ENCODE measurements at regions not wholly inside any gene's neighbourhood (a gene's known extent, or its start where the extent isn't known, plus 50 kb on each side); places are given as distances from the start of the nearest gene placed in this dataset.

GRCh38 chr5:17805227-17805825 lies 171.1 kb downstream of the TAF11L14 start:
- Histone ChIP-seq H3K9me3 (no peaks in the 10 kb centered on the region), H3K27ac (no peak overlapping the region), H3K4me3 (no peak overlapping the region), H3K36me3 (no peaks in the 10 kb centered on the region), H3K27me3 (no peaks in the 10 kb centered on the region), H3K4me1 (no peaks in the 10 kb centered on the region)
- TF ChIP-seq CTCF (IDR thresholded peaks at IDR 0.05) (no peak), EP300 (IDR thresholded peaks at IDR 0.05) (no peak), POLR2AphosphoS5 (IDR thresholded peaks at IDR 0.05) (no peak), POLR2A (IDR thresholded peaks at IDR 0.05) (no peak)
- WGBS, 5 donors, result 68 to 83% (median 77%) methylated on average over 2 of the region's 2 CpGs
- peak in 1 of 2 donors; percentile 7 for DNase-seq
- intact Hi-C loops (cut with DNase I; ENCODE audit: low total_unique reads), result no loop called here

- intact Hi-C loops (cut with DNase I; ENCODE audit: low total_unique reads), result no loop called here
- no peak overlapping the region for H3K4me3 ChIP-seq
- no peaks in the 10 kb centered on the region for H3K4me1 ChIP-seq
- no peaks in the 10 kb centered on the region for H3K27me3 ChIP-seq
- TF ChIP-seq EP300 (IDR thresholded peaks at IDR 0.05), result no peak
- no peak for TF ChIP-seq POLR2AphosphoS5 (IDR thresholded peaks at IDR 0.05)
- TF ChIP-seq POLR2A (IDR thresholded peaks at IDR 0.05), result no peak
- TF ChIP-seq CTCF (IDR thresholded peaks at IDR 0.05), result no peak
- H3K27ac ChIP-seq, result no peak overlapping the region
- no peaks in the 10 kb centered on the region for H3K9me3 ChIP-seq
- 51 to 71% (median 61%) methylated on average over 5 of the region's 5 CpGs for whole genome bisulfite sequencing, 5 donors
- no peaks in the 10 kb centered on the region for H3K36me3 ChIP-seq
- DNase-seq, result no peak
These were observed 172.7 kb downstream of the TAF11L14 start for GRCh38 chr5:17806818-17807468.

DNA sequence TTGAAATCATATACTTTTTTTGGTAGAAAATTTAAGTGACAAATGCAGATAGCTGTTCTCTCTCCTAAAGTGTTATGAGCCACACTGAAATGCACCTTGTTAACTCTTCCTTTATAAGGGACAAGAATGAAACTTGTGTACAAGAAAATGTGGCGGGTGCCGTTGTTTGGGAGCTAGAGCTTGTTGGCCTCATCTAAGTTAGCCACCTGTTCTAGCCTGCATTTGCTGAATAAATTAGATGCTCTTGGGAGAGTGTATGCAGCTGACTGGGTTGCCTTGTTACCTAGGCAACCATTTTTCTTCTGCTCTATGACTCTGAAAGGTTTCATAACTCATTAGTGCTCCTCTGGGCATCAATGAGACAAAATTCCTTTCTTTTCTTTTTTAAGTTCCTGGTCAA lies 174.3 kb downstream of the TAF11L14 start:
- Histone ChIP-seq H3K27ac (no peak overlapping the region), H3K4me3 (no peak overlapping the region), H3K27me3 (no peaks in the 10 kb centered on the region), H3K9me3 (no peaks in the 10 kb centered on the region), H3K36me3 (no peaks in the 10 kb centered on the region), H3K4me1 (no peaks in the 10 kb centered on the region)
- TF ChIP-seq POLR2AphosphoS5 (IDR thresholded peaks at IDR 0.05) (no peak), CTCF (IDR thresholded peaks at IDR 0.05) (no peak), POLR2A (IDR thresholded peaks at IDR 0.05) (no peak), EP300 (IDR thresholded peaks at IDR 0.05) (no peak)
- WGBS, 5 donors, result 53 to 85% (median 83%) methylated on average over 2 of the region's 2 CpGs
- peak in 1 of 2 donors; percentile 20 for DNase-seq
- intact Hi-C loops (cut with DNase I; ENCODE audit: low total_unique reads), result no loop called here

DNA sequence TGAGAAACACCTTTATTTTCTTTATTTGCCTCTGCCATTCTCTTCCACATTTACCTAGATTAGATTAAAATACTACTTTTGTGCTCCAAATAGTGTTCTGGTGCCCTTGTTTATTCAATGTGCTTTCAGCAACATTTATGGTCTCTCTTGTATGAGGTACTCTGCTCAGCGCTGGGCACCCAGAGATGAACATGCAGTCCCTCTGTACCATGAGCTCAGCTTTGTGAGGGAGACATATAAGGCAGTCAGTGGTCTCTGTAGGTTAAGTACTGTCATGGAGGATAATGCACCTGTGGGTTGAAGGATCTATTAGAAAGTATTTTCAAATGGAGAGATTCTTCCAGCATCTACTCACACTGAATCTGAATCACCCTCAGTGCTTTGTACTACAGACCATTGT lies 176.5 kb downstream of the TAF11L14 start:
- DNase-seq, result no peak
- Histone ChIP-seq H3K9me3 (no peaks in the 10 kb centered on the region), H3K4me3 (no peak overlapping the region), H3K27me3 (no peaks in the 10 kb centered on the region), H3K36me3 (no peaks in the 10 kb centered on the region), H3K27ac (no peak overlapping the region), H3K4me1 (no peaks in the 10 kb centered on the region)
- intact Hi-C loops (cut with DNase I; ENCODE audit: low total_unique reads), result no loop called here
- 42 to 74% (median 65%) methylated on average over 1 of the region's 1 CpG for WGBS, 5 donors
- TF ChIP-seq EP300 (IDR thresholded peaks at IDR 0.05), result no peak
- no peak for TF ChIP-seq POLR2A (IDR thresholded peaks at IDR 0.05)
- no peak for TF ChIP-seq POLR2AphosphoS5 (IDR thresholded peaks at IDR 0.05)
- TF ChIP-seq CTCF (IDR thresholded peaks at IDR 0.05), result no peak
